ENCODE measurements at regions not wholly inside any gene's neighbourhood (a gene's known extent, or its start where the extent isn't known, plus 50 kb on each side); places are given as distances from the start of the nearest gene placed in this dataset.
"Not testable (repeated sequence)": the region's sequence is repeated elsewhere in the genome, so short reads cannot be mapped to it uniquely, and the experiment has no call there.

- TF ChIP-seq CTCF (IDR thresholded peaks at IDR 0.05; ENCODE audit: unreplicated experiment) = no peak
- POLR2A ChIA-PET = interaction anchor here (0.8 kb wide), 1 partner anchor 11 kb away, joined by 3 read pairs; no protein-coding TSS in a partner anchor
- intact Hi-C loops (cut with micrococcal nuclease) = no loop called here
- Mint-ChIP-seq H3K4me3 (ENCODE audit: unreplicated experiment) (no peak overlapping the region), H3K9me3 (ENCODE audit: unreplicated experiment) (peaks cover 7% of the 10 kb centered on the region), H3K27ac (ENCODE audit: low read depth, unreplicated experiment) (no peak overlapping the region), H3K36me3 (ENCODE audit: insufficient read depth, unreplicated experiment) (no peaks in the 10 kb centered on the region), H3K4me1 (ENCODE audit: insufficient read depth, unreplicated experiment) (no peaks in the 10 kb centered on the region), H3K27me3 (ENCODE audit: insufficient read depth, unreplicated experiment) (no peaks in the 10 kb centered on the region)
- DNase-seq (ENCODE audit: unreplicated experiment) = no peak
- CTCF ChIA-PET = interaction anchor here (0.9 kb wide), 1 partner anchor 28 kb away, joined by 3 read pairs; no protein-coding TSS in a partner anchor
- no TSS peak for BruUV-seq (replicated peaks)
Observed at GRCh38 chr10:63692220-63692896, 171.2 kb downstream of the REEP3 start.

GRCh38 chr10:63693021-63693420 is 171.8 kb downstream of the REEP3 start:
- H3K36me3 Mint-ChIP-seq (ENCODE audit: insufficient read depth, unreplicated experiment); POLR2A ChIA-PET; BruUV-seq (replicated peaks); H3K4me1 Mint-ChIP-seq (ENCODE audit: insufficient read depth, unreplicated experiment); H3K27me3 Mint-ChIP-seq (ENCODE audit: insufficient read depth, unreplicated experiment); H3K27ac Mint-ChIP-seq (ENCODE audit: low read depth, unreplicated experiment); intact Hi-C loops (cut with micrococcal nuclease); DNase-seq (ENCODE audit: unreplicated experiment); H3K9me3 Mint-ChIP-seq (ENCODE audit: unreplicated experiment); CTCF ChIA-PET; H3K4me3 Mint-ChIP-seq (ENCODE audit: unreplicated experiment): not testable (repeated sequence)

GRCh38 chr10:63696205-63696604 is 175.0 kb downstream of the REEP3 start:
- no peak overlapping the region for H3K27ac Mint-ChIP-seq (ENCODE audit: low read depth, unreplicated experiment)
- H3K4me1 Mint-ChIP-seq (ENCODE audit: insufficient read depth, unreplicated experiment) = peaks cover 22% of the 10 kb centered on the region
- CTCF ChIA-PET = interaction anchor here (0.5 to 1.2 kb wide), 3 partner anchors 11 to 64 kb away, joined by 3 read pairs; no protein-coding TSS in a partner anchor
- no peaks in the 10 kb centered on the region for H3K36me3 Mint-ChIP-seq (ENCODE audit: insufficient read depth, unreplicated experiment)
- peaks cover 7% of the 10 kb centered on the region for H3K9me3 Mint-ChIP-seq (ENCODE audit: unreplicated experiment)
- intact Hi-C loops (cut with micrococcal nuclease) = no loop called here
- no peak for TF ChIP-seq CTCF (IDR thresholded peaks at IDR 0.05; ENCODE audit: unreplicated experiment)
- POLR2A ChIA-PET = interaction anchor here (0.6 to 1.2 kb wide), 2 partner anchors 14 to 17 kb away, joined by 3 read pairs; no protein-coding TSS in a partner anchor
- DNase-seq (ENCODE audit: unreplicated experiment) = no peak
- BruUV-seq (replicated peaks) = no TSS peak
- no peak overlapping the region for H3K4me3 Mint-ChIP-seq (ENCODE audit: unreplicated experiment)
- no peaks in the 10 kb centered on the region for H3K27me3 Mint-ChIP-seq (ENCODE audit: insufficient read depth, unreplicated experiment)

GRCh38 chr10:63697956-63698786 is 177.0 kb downstream of the REEP3 start:
- Mint-ChIP-seq H3K27ac (ENCODE audit: low read depth, unreplicated experiment) (no peak overlapping the region), H3K4me3 (ENCODE audit: unreplicated experiment) (no peak overlapping the region), H3K27me3 (ENCODE audit: insufficient read depth, unreplicated experiment) (no peaks in the 10 kb centered on the region), H3K4me1 (ENCODE audit: insufficient read depth, unreplicated experiment) (peaks cover 25% of the 10 kb centered on the region), H3K9me3 (ENCODE audit: unreplicated experiment) (peaks cover 7% of the 10 kb centered on the region), H3K36me3 (ENCODE audit: insufficient read depth, unreplicated experiment) (no peaks in the 10 kb centered on the region)
- POLR2A ChIA-PET = interaction anchor here (1.0 to 2.5 kb wide), 2 partner anchors 9 to 14 kb away, joined by 3 to 20 read pairs; no protein-coding TSS in a partner anchor
- CTCF ChIA-PET = interaction anchor here (0.6 to 0.7 kb wide), 2 partner anchors 19 to 80 kb away, joined by 3 to 4 read pairs; no protein-coding TSS in a partner anchor
- DNase-seq (ENCODE audit: unreplicated experiment) = no peak
- TF ChIP-seq CTCF (IDR thresholded peaks at IDR 0.05; ENCODE audit: unreplicated experiment) = no peak
- intact Hi-C loops (cut with micrococcal nuclease) = no loop called here
- BruUV-seq (replicated peaks) = no TSS peak

Measured in MCF 10A (cell line).